GM13977 (cell line): ENCODE measurements at regions not wholly inside any gene's neighbourhood (a gene's known extent, or its start where the extent isn't known, plus 50 kb on each side); places are given as distances from the start of the nearest gene placed in this dataset.

Source experiments
- DNase-seq: peaks from one replicate; pipeline ENCODE4 v3.0.0; 2012; ENCODE audit warnings: low spot score
- in situ Hi-C: fragments of 300-500 bp; cut with MboI; formaldehyde crosslinking; loops from one replicate; pipeline ENCODE4 v1.12.0; 2022; ENCODE audit warnings: low sequenced_read_pairs, low pct_unique_long_range_greater_than_20kb, mixed read lengths, inconsistent platforms; ENCODE audit not compliant: unreplicated experiment
- TF ChIP-seq, protein P1 (sequence below): IDR thresholded peaks from 2 replicates; pipeline ENCODE4 v1.5.1; 2012; ENCODE audit warnings: mild to moderate bottlenecking, control low read depth; ENCODE audit not compliant: insufficient read depth; ENCODE audit errors: extremely low read depth, missing control alignments

GRCh38 chr4:41373221-41373620 lies 116.5 kb downstream of the UCHL1 start:
- TF ChIP-seq, protein P1, sequence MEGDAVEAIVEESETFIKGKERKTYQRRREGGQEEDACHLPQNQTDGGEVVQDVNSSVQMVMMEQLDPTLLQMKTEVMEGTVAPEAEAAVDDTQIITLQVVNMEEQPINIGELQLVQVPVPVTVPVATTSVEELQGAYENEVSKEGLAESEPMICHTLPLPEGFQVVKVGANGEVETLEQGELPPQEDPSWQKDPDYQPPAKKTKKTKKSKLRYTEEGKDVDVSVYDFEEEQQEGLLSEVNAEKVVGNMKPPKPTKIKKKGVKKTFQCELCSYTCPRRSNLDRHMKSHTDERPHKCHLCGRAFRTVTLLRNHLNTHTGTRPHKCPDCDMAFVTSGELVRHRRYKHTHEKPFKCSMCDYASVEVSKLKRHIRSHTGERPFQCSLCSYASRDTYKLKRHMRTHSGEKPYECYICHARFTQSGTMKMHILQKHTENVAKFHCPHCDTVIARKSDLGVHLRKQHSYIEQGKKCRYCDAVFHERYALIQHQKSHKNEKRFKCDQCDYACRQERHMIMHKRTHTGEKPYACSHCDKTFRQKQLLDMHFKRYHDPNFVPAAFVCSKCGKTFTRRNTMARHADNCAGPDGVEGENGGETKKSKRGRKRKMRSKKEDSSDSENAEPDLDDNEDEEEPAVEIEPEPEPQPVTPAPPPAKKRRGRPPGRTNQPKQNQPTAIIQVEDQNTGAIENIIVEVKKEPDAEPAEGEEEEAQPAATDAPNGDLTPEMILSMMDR = no peak
- no peak for DNase-seq
- in situ Hi-C loops = no loop called here

DNA sequence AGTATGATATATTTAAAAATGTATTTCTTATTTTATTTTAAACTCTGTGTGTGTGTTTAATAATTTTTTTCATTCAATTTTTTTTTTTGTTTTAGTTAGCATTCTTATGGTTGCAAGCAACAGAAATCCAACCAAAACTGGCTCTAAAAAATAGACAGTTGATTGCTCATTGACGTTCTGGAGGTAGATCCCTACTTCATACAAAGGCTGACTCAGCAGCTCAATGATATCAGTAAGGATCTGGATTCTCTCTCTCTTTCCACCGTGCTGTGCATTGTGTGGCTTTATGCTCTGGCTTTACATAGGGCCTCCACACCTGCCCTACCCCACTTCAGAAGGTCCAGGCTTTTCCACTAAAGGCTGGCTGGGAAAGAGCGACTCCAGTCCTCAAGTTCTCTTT lies 117.8 kb downstream of the UCHL1 start:
- in situ Hi-C loops = no loop called here
- TF ChIP-seq, protein P1 = no peak
- no peak for DNase-seq

DNA sequence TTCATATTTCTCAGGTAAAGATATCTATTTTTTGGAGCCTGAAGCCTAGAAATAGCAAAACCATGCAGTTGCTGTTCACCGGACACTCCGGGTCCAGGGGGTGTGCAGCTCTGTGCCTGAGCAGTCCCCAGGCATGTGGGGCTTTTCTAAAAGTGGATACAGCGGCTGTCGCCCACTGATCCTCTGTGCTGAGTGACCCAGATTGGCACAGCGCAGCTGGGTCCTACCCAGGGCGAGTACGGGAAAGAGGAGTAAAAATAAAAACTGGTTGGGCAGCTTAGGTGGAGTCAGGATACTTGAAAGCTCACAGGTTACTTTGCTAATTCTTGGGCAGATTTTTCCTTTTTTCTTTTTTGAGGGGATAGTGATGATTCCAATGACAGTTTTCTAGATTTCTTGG lies 118.8 kb downstream of the UCHL1 start:
- in situ Hi-C loops = no loop called here
- TF ChIP-seq, protein P1 = no peak
- no peak for DNase-seq

- TF ChIP-seq, protein P1 = no peak
- in situ Hi-C loops = no loop called here
- DNase-seq = no peak
Observed at GRCh38 chr4:41377196-41377595, 120.5 kb downstream of the UCHL1 start.

DNA sequence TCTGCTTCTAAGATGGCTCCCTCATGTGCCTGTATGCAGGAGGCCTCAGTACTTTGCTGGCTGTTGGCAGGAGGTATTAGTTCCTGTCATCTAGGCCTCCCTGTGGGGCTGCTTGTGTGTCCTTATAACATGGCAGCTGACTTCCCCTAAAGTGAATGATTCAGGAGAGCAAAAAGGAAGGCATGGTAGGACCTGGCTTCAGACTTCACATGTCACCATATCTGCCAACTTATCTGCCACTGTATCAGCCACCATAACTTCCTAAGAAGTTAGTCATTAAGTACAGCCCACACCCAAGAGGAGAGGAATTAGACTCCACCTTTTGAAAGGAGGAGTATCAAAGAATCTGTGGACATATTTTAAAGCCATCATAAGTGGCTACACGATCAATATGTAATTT lies 122.5 kb downstream of the UCHL1 start:
- TF ChIP-seq, protein P1 = no peak
- in situ Hi-C loops = no loop called here
- DNase-seq = no peak

DNA sequence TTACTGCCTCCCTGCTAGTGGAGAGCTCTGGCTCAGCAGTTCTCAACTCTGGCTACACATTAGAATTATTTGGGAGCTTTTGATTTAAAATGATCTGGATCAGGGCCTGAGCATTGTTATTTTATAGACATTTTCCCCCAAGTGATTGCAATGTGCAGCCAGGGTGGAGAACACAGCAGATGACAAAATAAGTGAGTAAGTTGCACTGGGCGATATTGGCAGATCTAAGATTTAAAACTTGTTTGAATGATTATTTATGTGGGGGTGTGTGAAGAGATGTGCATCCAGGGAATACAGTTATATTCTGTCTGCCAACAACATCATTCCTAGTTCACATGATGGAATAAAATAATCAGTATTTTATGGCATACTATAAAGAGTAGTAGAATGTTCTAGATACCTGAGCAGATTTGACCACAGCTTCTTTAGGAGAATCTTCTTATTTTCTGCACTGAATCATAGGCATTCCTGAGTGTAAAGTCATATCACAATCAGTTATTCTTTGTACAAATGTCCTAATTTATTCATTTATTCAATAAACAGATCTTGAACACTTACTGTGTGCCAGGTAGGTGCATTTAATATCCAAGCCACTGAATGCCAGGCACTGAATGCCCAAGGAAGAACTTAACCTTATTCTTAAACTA lies 123.9 kb downstream of the UCHL1 start:
- no peak for DNase-seq
- TF ChIP-seq, protein P1 = no peak
- in situ Hi-C loops = no loop called here

DNA sequence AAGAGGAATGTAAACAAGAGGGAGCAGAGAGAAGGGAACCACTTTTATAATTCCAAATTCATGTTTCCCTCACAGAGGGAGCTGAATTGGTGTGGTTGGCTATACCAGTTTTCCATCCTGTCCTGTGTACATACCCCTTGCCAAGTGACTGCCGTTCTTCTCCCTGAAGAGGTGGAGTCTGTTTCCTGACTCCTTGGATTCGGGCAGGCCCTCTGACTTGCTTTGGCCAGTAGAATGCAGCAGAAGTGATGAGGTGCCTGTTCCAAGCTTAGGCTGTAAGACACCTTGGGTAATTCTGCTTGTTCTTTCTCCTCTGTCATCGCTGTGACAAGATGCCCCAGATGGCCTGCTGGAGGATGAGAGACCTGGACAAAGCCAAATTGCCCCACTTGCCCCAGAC lies 124.7 kb downstream of the UCHL1 start:
- in situ Hi-C loops = no loop called here
- TF ChIP-seq, protein P1 = no peak
- no peak for DNase-seq
